Ascending aorta (tissue), 2 donors: ENCODE measurements at regions not wholly inside any gene's neighbourhood (a gene's known extent, or its start where the extent isn't known, plus 50 kb on each side); places are given as distances from the start of the nearest gene placed in this dataset.
"Not testable (repeated sequence)": the region's sequence is repeated elsewhere in the genome, so short reads cannot be mapped to it uniquely, and the experiment has no call there.

Experiments
- DNase-seq, 2 donors: peaks; one replicate each; pipeline ENCODE4 v3.0.0-alpha.2; 2019; ENCODE audit warnings: low spot score in 2 of 2
- H3K27ac ChIP-seq, 2 donors: fragments of 200-600 bp; sonication (generic); one replicate each; pipeline ENCODE4 v1.5.1; 2016 to 2017; ENCODE audit warnings: mild to moderate bottlenecking in 1 of 2
- H3K27me3 ChIP-seq: fragments of 200-600 bp; sonication (generic); one replicate; pipeline ENCODE4 v1.5.1; 2017
- H3K36me3 ChIP-seq, 2 donors: fragments of 200-600 bp; sonication (generic); one replicate each; pipeline ENCODE4 v1.5.1; 2016
- H3K4me1 ChIP-seq, 2 donors: fragments of 200-600 bp; sonication (generic); one replicate each; pipeline ENCODE4 v1.5.1; 2016 to 2017; ENCODE audit warnings: mild to moderate bottlenecking in 1 of 2
- H3K4me3 ChIP-seq, 2 donors: fragments of 200-600 bp; sonication (generic); one replicate each; pipeline ENCODE4 v1.5.1; 2016 to 2017; ENCODE audit warnings: mild to moderate bottlenecking in 1 of 2
- H3K9me3 ChIP-seq, 2 donors: fragments of 200-600 bp; sonication (generic); one replicate each; pipeline ENCODE4 v1.5.1; 2016
- CTCF ChIP-seq, 3 experiments: fragments of 200-600 bp in 2 of 3; fragments of 450-650 bp in 1 of 3; sonication (generic) in 2 of 3; IDR thresholded peaks; one replicate each; pipeline ENCODE4 v1.5.1; 2016 to 2019; ENCODE audit warnings: antibody characterized with exemption in 3 of 3, mild to moderate bottlenecking in 1 of 3, moderate library complexity in 1 of 3
- intact Hi-C: fragments of 100-400 bp; cut with DNase I; formaldehyde crosslinking; loops from one replicate; pipeline ENCODE4 v1.15.1; 2023

GRCh38 chr10:10714327-10714726 lies 303.3 kb upstream of the CELF2 start:
- no peaks in the 10 kb centered on the region for H3K27me3 ChIP-seq
- H3K9me3 ChIP-seq: no peaks in the 10 kb centered on the region
- no peak overlapping the region for H3K27ac ChIP-seq
- intact Hi-C loops: no loop called here
- no peaks in the 10 kb centered on the region for H3K36me3 ChIP-seq
- TF ChIP-seq CTCF (IDR thresholded peaks at IDR 0.05): no peak
- no peak for DNase-seq
- no peaks in the 10 kb centered on the region for H3K4me1 ChIP-seq
- no peak overlapping the region for H3K4me3 ChIP-seq

- DNase-seq: no peak
- H3K27me3 ChIP-seq: no peaks in the 10 kb centered on the region
- no peak for TF ChIP-seq CTCF (IDR thresholded peaks at IDR 0.05)
- H3K4me1 ChIP-seq: no peaks in the 10 kb centered on the region
- H3K9me3 ChIP-seq: no peaks in the 10 kb centered on the region
- no peak overlapping the region for H3K27ac ChIP-seq
- no peaks in the 10 kb centered on the region for H3K36me3 ChIP-seq
- intact Hi-C loops: no loop called here
- H3K4me3 ChIP-seq: no peak overlapping the region
Measured at GRCh38 chr10:10716972-10717371, 300.7 kb upstream of the CELF2 start.

GRCh38 chr10:10722422-10722821 lies 295.2 kb upstream of the CELF2 start:
- Histone ChIP-seq H3K27ac (no peak overlapping the region), H3K36me3 (no peaks in the 10 kb centered on the region), H3K4me1 (no peaks in the 10 kb centered on the region), H3K27me3 (no peaks in the 10 kb centered on the region), H3K9me3 (no peaks in the 10 kb centered on the region), H3K4me3 (no peak overlapping the region)
- DNase-seq: no peak
- no peak for TF ChIP-seq CTCF (IDR thresholded peaks at IDR 0.05)
- intact Hi-C loops: no loop called here

GRCh38 chr10:10725196-10725595 lies 292.5 kb upstream of the CELF2 start:
- Histone ChIP-seq H3K36me3 (no peaks in the 10 kb centered on the region), H3K4me3 (no peak overlapping the region), H3K4me1 (no peaks in the 10 kb centered on the region), H3K27me3 (no peaks in the 10 kb centered on the region), H3K27ac (no peak overlapping the region), H3K9me3 (no peaks in the 10 kb centered on the region)
- no peak for TF ChIP-seq CTCF (IDR thresholded peaks at IDR 0.05)
- intact Hi-C loops: no loop called here
- no peak for DNase-seq

GRCh38 chr10:10726101-10726500 lies 291.6 kb upstream of the CELF2 start:
- Histone ChIP-seq H3K27ac (no peak overlapping the region), H3K4me3 (no peak overlapping the region), H3K9me3 (no peaks in the 10 kb centered on the region), H3K27me3 (no peaks in the 10 kb centered on the region), H3K4me1 (no peaks in the 10 kb centered on the region), H3K36me3 (no peaks in the 10 kb centered on the region)
- intact Hi-C loops: no loop called here
- no peak for TF ChIP-seq CTCF (IDR thresholded peaks at IDR 0.05)
- DNase-seq: no peak

GRCh38 chr10:10727411-10727810 lies 290.3 kb upstream of the CELF2 start:
- H3K4me3 ChIP-seq, H3K36me3 ChIP-seq, DNase-seq, H3K27ac ChIP-seq, intact Hi-C loops, H3K27me3 ChIP-seq, H3K9me3 ChIP-seq, H3K4me1 ChIP-seq: not testable (repeated sequence)
